ENCODE measurements at regions not wholly inside any gene's neighbourhood (a gene's known extent, or its start where the extent isn't known, plus 50 kb on each side); places are given as distances from the start of the nearest gene placed in this dataset.
"Not testable (repeated sequence)": the region's sequence is repeated elsewhere in the genome, so short reads cannot be mapped to it uniquely, and the experiment has no call there.

GRCh38 chr6:138664745-138665144 is 108.8 kb upstream of the CCDC28A start:
- no peak for DNase-seq
- TF ChIP-seq, protein P1, sequence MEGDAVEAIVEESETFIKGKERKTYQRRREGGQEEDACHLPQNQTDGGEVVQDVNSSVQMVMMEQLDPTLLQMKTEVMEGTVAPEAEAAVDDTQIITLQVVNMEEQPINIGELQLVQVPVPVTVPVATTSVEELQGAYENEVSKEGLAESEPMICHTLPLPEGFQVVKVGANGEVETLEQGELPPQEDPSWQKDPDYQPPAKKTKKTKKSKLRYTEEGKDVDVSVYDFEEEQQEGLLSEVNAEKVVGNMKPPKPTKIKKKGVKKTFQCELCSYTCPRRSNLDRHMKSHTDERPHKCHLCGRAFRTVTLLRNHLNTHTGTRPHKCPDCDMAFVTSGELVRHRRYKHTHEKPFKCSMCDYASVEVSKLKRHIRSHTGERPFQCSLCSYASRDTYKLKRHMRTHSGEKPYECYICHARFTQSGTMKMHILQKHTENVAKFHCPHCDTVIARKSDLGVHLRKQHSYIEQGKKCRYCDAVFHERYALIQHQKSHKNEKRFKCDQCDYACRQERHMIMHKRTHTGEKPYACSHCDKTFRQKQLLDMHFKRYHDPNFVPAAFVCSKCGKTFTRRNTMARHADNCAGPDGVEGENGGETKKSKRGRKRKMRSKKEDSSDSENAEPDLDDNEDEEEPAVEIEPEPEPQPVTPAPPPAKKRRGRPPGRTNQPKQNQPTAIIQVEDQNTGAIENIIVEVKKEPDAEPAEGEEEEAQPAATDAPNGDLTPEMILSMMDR (IDR thresholded peaks at IDR 0.05): no peak
- no peaks in the 10 kb centered on the region for H3K9me3 Mint-ChIP-seq
- peaks cover 6% of the 10 kb centered on the region for H3K4me1 Mint-ChIP-seq
- H3K27ac Mint-ChIP-seq: no peak overlapping the region
- H3K27me3 Mint-ChIP-seq (ENCODE audit: low read depth, poor library complexity): no peaks in the 10 kb centered on the region
- H3K36me3 Mint-ChIP-seq (ENCODE audit: low read depth): no peaks in the 10 kb centered on the region
- no peak overlapping the region for H3K4me3 Mint-ChIP-seq

DNA sequence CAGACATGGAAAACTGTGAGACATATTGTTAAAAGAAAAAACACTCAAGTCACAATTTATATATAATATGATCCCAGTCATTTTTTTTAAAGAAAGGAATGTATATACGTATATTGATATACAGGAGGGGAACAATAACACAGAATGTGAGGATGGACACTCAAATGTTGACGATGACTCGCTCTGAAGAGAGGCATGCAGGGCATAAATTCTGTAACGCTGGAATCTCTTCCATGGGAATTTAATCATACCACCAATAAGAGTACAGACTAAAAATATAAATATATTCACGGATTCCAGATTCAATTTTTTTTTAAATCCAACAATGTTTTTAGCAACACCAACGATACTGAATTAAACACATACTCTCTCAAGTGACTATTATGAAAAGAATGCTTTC is 106.9 kb upstream of the CCDC28A start:
- H3K9me3 Mint-ChIP-seq: no peaks in the 10 kb centered on the region
- H3K27me3 Mint-ChIP-seq (ENCODE audit: low read depth, poor library complexity): no peaks in the 10 kb centered on the region
- H3K27ac Mint-ChIP-seq: no peak overlapping the region
- no peak overlapping the region for H3K4me3 Mint-ChIP-seq
- H3K36me3 Mint-ChIP-seq (ENCODE audit: low read depth): no peaks in the 10 kb centered on the region
- TF ChIP-seq, protein P1 (IDR thresholded peaks at IDR 0.05): no peak
- DNase-seq: no peak
- peaks cover 6% of the 10 kb centered on the region for H3K4me1 Mint-ChIP-seq

GRCh38 chr6:138667408-138667807 is 106.2 kb upstream of the CCDC28A start:
- Mint-ChIP-seq H3K27me3 (ENCODE audit: low read depth, poor library complexity) (no peaks in the 10 kb centered on the region), H3K36me3 (ENCODE audit: low read depth) (no peaks in the 10 kb centered on the region), H3K4me1 (peaks cover 6% of the 10 kb centered on the region), H3K27ac (peak overlapping the region; percentile 70), H3K4me3 (no peak overlapping the region), H3K9me3 (no peaks in the 10 kb centered on the region)
- TF ChIP-seq, protein P1 (IDR thresholded peaks at IDR 0.05): no peak
- DNase-seq: no peak

DNA sequence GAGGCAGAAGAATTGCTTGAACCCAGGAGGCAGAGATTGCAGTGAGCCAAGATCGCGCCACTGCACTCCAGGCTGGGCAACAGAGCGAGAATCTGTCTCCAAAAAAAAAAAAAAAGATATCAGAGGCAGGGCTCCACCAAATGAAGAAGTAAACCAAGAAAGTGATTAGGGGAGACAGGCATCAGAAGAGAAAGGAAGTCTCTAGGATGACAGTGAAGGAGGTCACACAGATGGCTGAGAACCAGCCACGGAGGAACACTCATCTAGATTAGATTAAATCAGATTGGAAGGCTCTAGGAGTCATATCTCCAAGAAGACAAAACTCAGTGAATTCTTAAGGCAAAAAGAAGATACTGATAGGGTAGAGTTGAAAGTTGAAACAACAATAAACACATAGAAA is 102.2 kb upstream of the CCDC28A start:
- TF ChIP-seq, protein P1 (IDR thresholded peaks at IDR 0.05): no peak
- Mint-ChIP-seq H3K27me3 (ENCODE audit: low read depth, poor library complexity) (no peaks in the 10 kb centered on the region), H3K4me3 (no peak overlapping the region), H3K4me1 (peaks cover 11% of the 10 kb centered on the region), H3K9me3 (no peaks in the 10 kb centered on the region), H3K27ac (no peak overlapping the region), H3K36me3 (ENCODE audit: low read depth) (no peaks in the 10 kb centered on the region)
- no peak for DNase-seq

- Mint-ChIP-seq H3K27me3 (ENCODE audit: low read depth, poor library complexity) (no peaks in the 10 kb centered on the region), H3K9me3 (no peaks in the 10 kb centered on the region), H3K36me3 (ENCODE audit: low read depth) (no peaks in the 10 kb centered on the region), H3K27ac (no peak overlapping the region), H3K4me1 (peaks cover 5% of the 10 kb centered on the region), H3K4me3 (no peak overlapping the region)
- DNase-seq: no peak
- TF ChIP-seq, protein P1 (IDR thresholded peaks at IDR 0.05): no peak
Observed at GRCh38 chr6:138673346-138674014, 100.1 kb upstream of the CCDC28A start.

GRCh38 chr6:138674444-138674843 is 99.1 kb upstream of the CCDC28A start:
- not testable (repeated sequence) for H3K4me3 Mint-ChIP-seq; DNase-seq; H3K27ac Mint-ChIP-seq; H3K36me3 Mint-ChIP-seq (ENCODE audit: low read depth); H3K9me3 Mint-ChIP-seq; H3K27me3 Mint-ChIP-seq (ENCODE audit: low read depth, poor library complexity)
- H3K4me1 Mint-ChIP-seq: peaks cover 14% of the 10 kb centered on the region
